ENCODE measurements at regions not wholly inside any gene's neighbourhood (a gene's known extent, or its start where the extent isn't known, plus 50 kb on each side); places are given as distances from the start of the nearest gene placed in this dataset.
"Not testable (repeated sequence)": the region's sequence is repeated elsewhere in the genome, so short reads cannot be mapped to it uniquely, and the experiment has no call there.

GRCh38 chr4:155592179-155592937 is 74.3 kb upstream of the GUCY1A1 start:
- no peak for DNase-seq (ENCODE audit: low read depth)

DNA sequence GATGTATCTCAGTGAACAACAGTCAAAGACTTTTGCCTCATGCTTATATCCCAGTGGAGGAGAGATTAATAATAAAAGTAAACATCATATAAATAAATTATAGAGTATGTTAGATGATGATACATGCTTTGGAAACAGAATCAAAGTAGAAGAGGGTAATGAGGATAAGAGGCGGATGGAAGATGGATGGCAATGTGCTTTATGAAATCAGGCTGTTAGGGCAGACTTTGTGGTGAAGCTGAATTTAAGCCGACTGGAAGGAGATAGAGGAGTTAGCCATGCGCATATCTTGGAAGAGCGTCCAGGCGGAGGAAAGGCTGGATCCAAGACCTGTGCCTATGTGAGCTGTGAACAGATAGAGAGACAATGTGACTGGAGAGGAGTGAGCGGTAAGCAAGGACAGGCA is 74.9 kb upstream of the GUCY1A1 start:
- DNase-seq (ENCODE audit: low read depth), result no peak

- no peak for DNase-seq (ENCODE audit: low read depth)
Observed at GRCh38 chr4:155590796-155591585, 75.7 kb upstream of the GUCY1A1 start.

GRCh38 chr4:155588437-155588836 is 78.2 kb upstream of the GUCY1A1 start:
- no peak for DNase-seq (ENCODE audit: low read depth)

- no peak for DNase-seq (ENCODE audit: low read depth)
Observed at GRCh38 chr4:155587766-155588165, 78.9 kb upstream of the GUCY1A1 start.

DNA sequence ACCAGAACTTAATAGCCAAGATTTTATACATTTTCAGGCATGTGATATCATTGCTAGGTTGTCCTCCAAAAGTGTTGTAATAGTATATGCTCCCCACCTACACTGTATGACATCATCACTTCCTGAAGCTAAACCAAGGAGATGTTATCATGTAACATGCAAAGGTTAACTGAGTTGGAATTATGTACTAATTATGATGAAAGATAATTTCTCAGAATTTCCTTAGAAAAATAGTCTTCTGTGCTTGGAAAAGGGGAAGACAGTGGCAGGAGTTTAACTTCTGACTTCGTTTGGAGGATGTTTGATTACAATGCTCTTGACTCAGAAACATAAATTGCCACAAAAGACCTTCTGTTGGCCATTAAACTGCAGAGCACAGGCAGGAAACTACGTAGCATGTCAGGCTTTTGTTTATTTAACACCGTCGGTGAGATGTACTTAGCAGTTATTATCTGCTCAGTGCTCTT is 83.6 kb upstream of the GUCY1A1 start:
- DNase-seq (ENCODE audit: low read depth), result peak; percentile 74

DNA sequence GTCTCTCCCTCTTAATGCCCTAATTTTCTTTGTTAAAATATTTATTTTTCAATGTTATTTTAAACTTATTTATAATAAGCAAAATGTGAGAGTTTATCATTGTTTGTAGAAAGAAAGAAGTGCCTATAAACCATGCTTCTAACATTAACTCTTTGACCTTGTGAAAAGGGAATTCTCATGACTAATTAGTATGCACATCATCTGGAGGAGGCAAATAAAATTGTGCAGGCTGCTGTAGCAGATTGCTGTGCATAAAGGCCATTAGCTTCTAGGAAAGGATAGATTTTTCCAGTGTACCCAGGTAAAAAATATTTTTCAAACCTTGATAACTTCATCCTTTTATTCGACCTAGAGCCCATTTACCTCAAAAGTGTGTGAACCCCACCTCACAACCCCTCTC is 84.6 kb upstream of the GUCY1A1 start:
- no peak for DNase-seq (ENCODE audit: low read depth)

- peak; percentile 69 for DNase-seq (ENCODE audit: low read depth)
Observed at GRCh38 chr4:155578726-155579370, 87.8 kb upstream of the GUCY1A1 start.

- no peak for DNase-seq (ENCODE audit: low read depth)
Observed at GRCh38 chr4:155578219-155578618, 88.4 kb upstream of the GUCY1A1 start.

GRCh38 chr4:155574329-155574728 is 92.3 kb upstream of the GUCY1A1 start:
- not testable (repeated sequence) for DNase-seq (ENCODE audit: low read depth)

- no peak for DNase-seq (ENCODE audit: low read depth)
Observed at GRCh38 chr4:155573126-155573525, 93.5 kb upstream of the GUCY1A1 start.

DNA sequence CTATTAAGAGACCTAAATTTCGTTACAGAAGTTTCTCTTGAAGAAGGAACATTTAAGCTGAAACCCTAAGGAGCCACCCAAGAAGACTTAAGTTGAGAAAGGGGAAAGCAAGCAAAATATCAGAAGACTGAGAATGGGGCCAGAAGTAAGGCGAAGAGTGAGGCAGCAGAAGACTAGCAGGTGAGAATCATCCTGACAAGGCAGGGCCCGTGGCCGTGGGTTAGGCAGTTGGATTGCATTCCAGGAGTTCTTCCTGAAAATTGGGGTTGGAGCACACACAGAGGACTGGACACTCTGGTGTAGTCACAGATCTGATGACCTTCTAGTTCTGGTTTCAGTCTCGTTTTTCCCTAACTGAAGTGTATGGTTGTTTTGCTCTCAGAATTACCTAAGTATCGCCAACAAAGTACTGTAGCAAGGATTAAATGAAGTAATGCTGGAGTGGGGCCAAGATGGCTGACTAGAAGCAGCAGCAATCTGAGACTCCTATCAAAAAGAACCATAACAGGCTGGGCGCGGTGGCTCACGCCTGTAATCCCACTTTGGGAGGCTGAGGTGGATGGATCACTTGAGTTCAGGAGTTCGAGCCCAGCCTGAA is 94.4 kb upstream of the GUCY1A1 start:
- DNase-seq (ENCODE audit: low read depth), result no peak

- DNase-seq (ENCODE audit: low read depth), result no peak
Observed at GRCh38 chr4:155571184-155571944, 95.3 kb upstream of the GUCY1A1 start.

DNA sequence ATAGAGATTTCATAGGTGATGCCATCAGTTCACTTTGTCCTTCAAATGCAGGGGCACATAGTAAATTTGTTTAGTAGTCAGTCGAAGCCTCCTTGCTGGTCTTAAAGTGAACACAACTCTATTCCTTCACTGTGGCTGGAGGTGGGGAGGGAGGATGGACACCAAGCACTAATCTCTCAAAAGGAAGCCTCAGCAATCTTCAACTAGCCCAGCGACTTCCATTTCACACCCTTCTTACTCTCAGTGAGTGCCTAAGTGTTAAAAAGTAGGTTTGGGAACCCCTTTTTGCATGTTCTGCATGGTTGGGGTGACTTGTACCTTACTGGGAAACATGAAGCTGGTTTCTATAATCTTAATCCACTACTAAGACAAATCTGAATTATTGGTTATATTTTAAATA is 96.0 kb upstream of the GUCY1A1 start:
- DNase-seq (ENCODE audit: low read depth), result no peak

DNA sequence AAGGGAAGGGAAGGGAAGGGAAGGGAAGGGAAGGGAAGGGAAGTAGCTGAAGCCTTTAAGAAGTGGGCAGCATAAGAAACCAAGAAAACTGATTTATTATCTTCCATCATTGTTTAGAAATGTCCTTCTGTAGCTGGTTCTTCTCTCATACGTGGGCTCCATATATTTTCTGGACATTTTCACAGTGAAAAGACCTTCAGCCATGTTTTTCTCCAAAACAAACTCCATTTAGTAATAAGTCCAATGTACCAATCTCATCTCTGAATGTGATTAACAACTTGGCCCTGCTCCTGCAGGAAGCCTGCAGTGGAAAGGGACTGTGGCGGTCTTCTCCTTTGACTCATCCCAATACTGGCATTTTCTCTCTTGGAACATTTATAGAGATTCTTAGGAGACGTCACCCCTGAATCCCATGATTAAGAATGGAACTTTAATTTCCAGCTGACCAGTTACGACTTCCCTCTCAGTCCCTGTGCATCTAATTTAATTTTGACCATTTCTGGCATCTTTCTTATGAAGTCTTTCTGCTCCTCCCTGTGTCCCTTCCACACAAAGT is 96.6 kb upstream of the GUCY1A1 start:
- DNase-seq (ENCODE audit: low read depth), result peak; percentile 53

GRCh38 chr4:155569471-155569870 is 97.2 kb upstream of the GUCY1A1 start:
- DNase-seq (ENCODE audit: low read depth), result no peak

GRCh38 chr4:155568641-155569220 is 97.9 kb upstream of the GUCY1A1 start:
- no peak for DNase-seq (ENCODE audit: low read depth)

DNA sequence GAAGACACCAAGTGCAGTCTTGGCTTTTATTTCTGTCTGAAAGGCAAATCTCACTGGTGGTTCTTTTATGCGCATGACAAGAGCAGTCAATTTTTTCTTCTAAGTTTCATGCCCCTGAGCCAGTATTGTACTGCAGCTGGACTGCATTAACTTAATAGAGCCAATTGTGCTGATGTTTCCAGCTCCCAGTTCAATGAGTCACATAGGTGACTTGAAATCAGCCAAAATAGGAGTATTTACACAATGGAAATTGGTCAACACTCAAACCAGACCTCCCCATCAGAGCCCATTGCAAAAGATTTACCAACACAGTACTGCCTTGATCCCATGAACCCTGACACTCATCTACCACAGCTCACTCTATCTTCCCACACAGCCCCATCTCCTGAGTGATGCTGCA is 100.3 kb upstream of the GUCY1A1 start:
- DNase-seq (ENCODE audit: low read depth), result peak; percentile 24

DNA sequence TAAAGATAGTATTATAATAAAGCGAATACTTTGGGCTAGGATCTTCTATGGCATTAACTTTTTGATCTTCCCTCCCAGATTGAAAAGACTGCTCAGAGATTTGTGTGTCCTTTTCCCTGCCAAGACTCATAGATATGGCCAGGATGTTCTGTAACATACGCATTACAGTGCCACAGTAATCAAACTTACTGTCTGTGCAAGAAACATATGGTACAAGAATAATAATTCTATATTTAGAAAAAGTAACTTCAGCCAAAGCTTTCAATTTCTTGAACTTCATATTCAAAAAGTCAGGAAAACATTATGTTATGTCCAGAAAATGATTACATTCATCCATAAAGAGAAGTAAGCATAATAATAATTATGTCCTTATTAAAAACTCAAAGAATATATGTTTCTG is 100.9 kb upstream of the GUCY1A1 start:
- no peak for DNase-seq (ENCODE audit: low read depth)

DNA sequence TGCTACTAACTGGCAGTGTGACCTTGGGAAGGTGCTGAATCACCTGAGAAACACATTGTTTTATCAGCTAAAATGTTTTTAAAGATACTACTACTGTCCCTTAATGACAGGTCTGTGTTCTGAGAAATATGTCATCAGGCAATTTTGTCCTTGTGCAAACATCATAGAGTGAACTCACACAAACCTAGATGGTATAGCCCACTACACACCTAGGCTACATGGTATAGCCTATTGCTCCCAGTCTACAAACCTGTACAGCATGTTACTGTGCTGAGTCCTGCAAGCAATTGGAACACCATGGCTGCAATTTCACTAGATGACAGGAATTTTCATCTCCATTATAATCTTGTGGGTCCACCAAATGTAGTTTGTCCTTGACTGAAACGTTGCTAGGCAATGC is 101.3 kb upstream of the GUCY1A1 start:
- no peak for DNase-seq (ENCODE audit: low read depth)

All from HT1080 (cell line).